SK-MEL-5 (cell line): ENCODE measurements at regions not wholly inside any gene's neighbourhood (a gene's known extent, or its start where the extent isn't known, plus 50 kb on each side); places are given as distances from the start of the nearest gene placed in this dataset.
"Not testable (repeated sequence)": the region's sequence is repeated elsewhere in the genome, so short reads cannot be mapped to it uniquely, and the experiment has no call there.

Experiments
- DNase-seq: peaks from one replicate; pipeline ENCODE4 v3.0.0-alpha.2; 2016; ENCODE audit warnings: low read depth, low spot score
- in situ Hi-C: cut with HindIII; loops from 2 replicates; pipeline ENCODE4 v1.10.0; 2016; ENCODE audit warnings: low sequenced_read_pairs, high pct_unique_total_duplicates, low pct_unique_long_range_greater_than_20kb

DNA sequence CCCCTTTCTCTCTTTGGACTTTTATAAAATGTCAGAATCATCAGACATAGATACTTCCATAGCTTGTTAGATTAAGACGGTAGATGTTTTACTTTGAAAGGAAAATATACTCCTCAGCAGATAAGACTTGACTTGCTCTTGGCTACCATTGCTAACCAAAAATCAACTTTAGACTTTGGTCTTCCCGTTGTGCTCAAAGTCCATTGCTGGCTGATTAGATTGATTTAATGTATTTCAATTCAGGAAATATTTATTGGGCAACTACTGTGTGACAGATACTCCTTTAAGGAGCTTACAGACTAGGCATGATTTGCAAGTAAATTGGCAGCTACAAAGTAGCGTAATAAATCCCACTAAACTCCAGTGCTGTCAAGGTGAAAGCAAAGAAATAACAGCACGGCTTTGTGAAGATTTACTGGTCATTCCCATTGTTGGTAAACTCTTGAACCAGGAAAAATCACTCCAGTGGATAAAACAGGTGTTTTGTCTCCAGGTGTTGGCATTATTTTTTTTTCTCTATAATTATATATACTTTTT, 95.7 kb upstream of the ARMC3 start:
- in situ Hi-C loops: no loop called here
- no peak for DNase-seq

DNA sequence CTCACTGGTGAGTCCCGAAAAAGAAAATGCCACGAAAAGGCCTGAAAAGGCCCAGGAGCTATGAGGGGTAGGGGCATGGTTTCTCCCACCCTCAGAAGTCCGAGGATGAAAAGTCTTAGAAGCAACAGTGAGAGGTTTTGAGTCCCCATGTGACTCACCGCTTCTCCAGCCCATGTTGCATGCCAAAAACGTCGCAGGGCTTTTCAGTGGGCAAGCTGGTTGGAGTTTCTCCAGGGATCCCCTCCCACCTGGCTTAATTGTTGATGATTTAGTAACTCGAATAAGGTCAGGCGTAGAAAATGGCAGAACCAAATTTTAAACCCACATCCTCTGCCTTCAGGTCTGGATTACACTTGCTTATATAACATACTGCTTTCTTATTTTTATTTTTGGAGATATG, 96.3 kb upstream of the ARMC3 start:
- in situ Hi-C loops: no loop called here
- no peak for DNase-seq

DNA sequence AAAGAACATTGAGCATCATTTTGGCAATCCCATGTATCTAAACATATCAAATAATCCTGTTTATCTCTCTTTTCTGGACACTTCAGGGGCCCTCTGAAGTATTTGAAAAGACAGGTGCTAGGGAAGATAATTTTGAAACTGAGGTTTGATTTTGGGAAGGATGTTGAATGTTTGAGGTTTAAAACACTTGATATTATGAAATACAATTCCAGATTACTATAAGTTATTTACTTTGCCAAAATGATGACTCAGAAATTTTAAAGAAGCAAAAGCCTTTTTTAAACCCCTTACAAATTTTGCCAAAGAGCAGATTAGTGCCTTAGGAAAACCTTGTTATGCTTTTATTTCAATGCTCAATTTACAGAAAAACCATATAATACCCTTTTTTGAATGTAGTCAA, 99.1 kb upstream of the ARMC3 start:
- in situ Hi-C loops, DNase-seq: not testable (repeated sequence)

DNA sequence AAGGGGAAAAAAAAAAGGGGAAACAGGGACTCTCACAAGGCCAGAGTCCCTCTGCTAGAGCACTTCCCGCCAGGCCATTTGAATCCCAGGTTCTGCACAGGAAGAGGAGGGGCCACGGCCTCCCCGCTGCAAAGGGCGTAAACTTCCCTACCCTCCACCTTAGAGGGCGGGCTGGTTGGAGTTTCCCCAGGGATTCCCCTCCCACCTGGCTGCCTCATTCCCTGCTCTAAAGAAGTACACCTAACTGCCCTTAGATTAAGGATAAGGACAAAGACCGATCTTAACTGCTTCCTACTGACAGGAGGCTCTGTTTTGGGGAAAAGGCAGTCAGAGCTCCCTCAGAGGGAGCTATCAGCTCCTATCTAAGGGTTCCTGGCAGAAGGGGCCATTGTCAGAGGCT, 102.0 kb upstream of the ARMC3 start:
- in situ Hi-C loops: no loop called here
- DNase-seq: peak; percentile 11

DNA sequence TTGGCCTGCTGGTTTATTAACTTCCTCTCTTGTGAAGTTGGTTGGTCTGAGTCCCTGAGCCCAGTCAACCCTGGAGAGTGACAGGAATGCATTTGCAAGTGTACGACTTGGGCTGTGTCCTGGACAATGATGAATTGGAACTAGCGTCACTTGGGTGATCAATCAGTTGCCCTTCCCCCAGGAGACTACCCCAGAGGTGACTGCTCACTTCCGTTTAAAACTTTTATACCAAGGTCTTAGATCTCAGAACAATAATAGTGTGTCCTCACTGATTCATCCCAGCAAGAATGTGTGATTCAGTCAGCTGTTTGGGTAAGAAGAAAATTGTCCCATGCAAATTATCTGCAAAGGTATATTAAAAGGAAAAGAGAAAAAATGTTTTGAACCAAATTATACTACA, 102.9 kb upstream of the ARMC3 start:
- DNase-seq: no peak
- in situ Hi-C loops: no loop called here

DNA sequence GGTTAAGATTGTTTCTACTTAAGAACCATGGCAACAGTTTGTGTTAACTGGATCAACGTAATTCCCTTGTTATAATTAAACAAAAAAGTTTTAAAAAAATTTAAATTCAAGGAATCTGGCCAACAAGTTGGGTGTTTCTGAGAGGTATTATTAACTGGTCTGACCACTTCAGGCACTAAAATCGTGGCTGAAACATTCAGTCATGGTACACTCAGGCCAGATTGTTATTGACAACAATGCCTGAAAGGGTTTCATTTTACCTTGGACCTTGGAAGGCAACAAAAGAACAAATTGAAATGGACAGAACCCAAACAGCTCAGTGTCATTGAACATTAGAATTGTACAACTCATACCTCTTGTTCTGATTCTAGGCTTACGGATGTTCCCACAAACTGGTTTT, 103.3 kb upstream of the ARMC3 start:
- DNase-seq: no peak
- in situ Hi-C loops: no loop called here

DNA sequence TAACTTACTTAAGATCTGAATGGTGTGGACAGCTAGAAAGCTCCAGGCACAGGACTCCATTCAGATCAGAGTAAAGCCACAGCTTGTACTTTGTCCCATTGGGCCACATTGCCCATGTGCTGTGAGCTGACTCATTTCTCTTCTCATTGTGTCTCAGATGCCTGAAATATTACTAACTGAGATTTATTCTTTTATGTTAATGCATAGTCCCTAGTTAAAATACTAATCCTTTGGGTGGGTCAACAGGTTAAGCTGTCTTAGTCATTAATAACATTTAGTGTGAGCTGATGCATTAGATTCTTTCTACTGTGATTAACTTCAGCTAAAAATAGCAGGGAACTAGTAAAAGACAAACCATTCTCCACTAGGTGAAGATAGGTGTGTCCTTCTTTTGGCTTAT, 104.7 kb upstream of the ARMC3 start:
- in situ Hi-C loops: no loop called here
- no peak for DNase-seq

DNA sequence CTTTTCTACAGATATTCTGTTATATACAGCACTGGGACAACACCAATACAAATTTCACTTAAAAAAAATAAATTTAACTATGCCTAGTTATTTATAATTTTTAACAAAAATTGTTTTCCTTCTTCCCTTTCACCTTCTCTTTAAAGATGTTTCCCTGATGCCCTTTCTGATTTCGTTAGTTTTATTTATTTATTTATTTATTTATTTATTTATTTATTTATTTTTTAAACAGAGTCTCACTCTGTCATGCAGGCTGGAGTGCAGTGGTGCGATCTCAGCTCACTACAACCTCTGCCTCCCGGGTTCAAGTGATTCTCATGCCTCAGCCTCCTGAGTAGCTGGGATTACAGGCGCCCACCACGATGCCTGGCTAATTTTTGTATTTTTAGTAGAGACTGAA, 105.9 kb upstream of the ARMC3 start:
- DNase-seq, in situ Hi-C loops: not testable (repeated sequence)

DNA sequence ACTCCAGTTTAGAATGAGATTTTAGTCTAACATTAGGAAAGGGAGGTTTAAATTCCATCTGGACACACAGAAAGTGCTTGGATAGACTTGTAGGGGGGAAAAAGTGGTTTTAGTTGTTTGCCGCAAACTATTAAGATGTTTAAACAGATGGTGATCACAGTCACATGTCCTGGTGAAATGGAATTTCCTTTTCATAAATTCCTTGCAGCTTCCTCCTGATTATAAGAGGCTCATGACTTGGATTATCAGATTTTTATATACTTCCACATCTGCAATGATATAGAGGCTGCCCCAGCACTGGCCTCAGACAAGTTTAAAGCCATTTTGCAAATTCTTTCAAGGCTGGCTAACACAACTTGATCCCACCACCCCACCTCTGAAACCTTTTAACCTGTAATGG, 106.4 kb upstream of the ARMC3 start:
- DNase-seq: peak; percentile 27
- in situ Hi-C loops: no loop called here

DNA sequence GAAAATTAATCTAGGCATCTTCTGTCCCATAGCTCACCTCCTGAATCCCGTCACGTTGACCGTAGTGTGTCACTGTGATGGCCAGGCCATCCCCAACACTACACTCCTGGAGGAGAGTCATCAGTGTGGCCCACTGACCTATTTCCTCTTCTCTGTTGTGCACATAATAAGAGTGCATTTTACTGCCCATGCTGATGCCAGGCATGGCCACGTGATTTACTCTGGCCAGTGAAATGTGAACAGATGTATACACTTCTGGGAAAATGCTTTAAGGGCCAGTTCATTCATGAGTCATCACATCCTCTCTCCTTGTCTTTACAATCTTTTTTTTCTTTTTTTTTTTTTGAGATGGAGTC, 101.9 kb upstream of the PIP4K2A start:
- in situ Hi-C loops: no loop called here
- peak; percentile 69 for DNase-seq

DNA sequence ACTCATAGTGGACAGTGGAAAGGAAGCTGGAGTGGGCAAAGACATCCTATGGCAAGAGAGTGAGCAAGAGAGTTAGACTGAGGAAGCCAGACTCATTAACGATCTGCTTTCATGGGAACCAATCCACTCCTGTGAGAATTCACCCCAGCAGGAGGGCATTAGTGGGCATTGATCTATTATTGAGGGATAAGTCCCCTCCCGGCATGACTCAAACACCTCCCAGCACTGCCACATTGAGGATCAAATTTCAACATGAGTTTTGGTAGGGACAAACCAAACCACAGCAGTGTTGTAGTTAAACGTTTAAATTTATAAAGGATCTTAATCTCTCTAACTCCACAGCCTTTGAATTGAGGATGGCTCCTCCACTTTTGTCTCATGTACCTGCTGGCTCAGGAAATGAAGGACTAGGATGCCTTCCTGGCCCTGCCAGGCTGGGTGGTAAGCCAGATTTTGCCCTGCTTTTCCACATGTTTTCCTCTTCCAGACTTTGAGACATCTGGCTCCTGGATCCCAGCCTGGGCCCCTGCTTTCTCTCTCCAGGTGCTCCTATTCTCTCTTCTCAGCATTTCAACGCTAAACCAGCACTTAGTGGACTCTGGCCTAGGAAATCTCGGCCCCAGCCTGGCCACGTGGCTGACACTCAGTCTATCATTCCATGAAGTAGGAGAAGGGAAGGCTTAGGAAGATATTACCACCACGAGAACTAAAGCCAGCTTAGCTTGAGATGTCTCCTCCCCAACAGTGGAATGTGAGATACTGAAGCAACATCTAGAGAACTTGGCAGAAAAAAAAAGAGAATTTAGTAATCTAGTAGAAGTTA, 96.5 kb upstream of the PIP4K2A start:
- in situ Hi-C loops: no loop called here
- DNase-seq: no peak

DNA sequence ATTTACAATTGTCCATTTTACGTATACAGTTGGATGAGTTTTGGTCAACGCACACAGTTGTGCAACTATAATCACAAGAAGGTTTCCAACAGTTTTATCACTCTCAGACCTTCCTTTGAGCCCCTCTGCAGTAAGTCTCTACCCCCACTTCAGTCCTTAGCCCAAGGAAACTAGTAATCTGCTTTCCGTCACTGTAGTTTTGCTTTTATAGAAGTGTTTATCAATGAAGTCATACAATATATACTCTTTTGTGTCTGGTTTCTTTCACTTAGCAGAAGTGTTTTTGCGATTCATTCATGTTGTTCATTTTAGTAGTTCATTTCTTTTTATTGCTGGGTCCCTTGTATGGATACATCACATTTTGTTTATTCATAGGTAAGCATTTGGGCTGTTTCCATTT, 92.9 kb upstream of the PIP4K2A start:
- DNase-seq: no peak
- in situ Hi-C loops: no loop called here

DNA sequence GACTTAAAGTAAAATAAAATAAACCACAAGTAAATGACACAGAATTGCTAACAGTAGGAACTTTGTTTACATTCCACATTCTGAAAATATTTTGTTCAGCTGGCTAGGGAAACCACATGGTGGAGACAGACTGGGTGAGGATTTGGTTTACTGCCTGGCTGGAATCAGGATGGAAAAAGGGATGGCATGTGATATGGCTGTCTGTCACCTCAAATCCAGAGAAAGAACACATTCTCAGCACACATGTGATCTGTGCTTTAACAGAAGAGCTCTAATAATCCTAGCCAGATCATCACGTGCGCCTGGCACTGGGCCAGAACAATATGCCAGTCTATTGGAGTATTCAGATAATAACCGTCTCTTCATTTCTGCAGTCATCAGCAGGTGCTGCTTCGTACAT, 90.9 kb upstream of the PIP4K2A start:
- in situ Hi-C loops: no loop called here
- DNase-seq: peak; percentile 87

DNA sequence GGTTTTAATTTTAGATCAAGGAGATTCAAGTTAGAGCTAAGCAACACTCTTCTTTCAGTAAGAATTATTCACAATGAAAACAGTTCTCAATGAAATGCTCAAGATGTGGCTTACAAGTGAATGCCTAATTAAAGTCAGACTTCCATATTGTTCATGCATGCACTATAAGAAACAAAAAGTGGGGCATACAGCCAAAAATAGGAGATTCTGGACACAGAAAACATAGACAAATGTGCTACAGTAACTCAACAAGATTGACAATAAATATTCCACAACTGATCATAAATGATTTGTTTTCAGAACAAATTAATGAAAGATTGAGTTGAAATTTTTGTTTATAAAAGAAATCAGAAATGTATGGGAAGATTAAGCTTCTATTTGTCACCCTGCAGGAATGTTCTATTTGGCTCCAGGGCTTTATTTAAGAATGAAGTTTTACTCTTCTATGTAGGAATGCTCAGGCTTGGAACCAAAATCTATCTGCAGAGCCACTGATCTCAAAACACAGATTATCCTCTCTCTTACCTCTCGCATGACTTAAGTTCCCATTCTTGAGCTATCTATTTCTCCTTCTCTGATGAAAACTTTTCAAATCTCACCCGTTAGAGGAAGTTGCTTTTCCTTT, 89.0 kb upstream of the PIP4K2A start:
- in situ Hi-C loops: no loop called here

DNA sequence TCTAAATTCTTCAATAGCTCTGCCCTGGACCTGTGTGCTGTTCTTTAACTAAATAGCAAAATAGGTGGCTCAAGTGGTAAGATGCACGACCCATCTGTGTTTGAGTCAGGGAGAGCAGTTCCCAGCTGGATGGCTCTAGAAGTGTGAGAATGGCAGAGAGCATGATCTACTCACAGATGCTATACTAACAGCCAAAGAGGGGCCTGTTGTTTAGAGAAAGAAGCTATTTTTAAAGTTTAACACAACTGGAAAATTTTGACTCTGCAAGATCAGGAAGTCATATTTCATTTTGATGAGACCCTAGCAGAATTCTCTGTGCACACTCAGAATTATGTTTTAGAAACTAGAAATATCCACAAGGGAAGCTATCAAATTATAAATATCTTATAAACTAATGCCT, 87.4 kb upstream of the PIP4K2A start:
- DNase-seq: no peak
- in situ Hi-C loops: no loop called here

More for the DNA sequence above, 89.0 kb upstream of the PIP4K2A start:
- DNase-seq: no peak

DNA sequence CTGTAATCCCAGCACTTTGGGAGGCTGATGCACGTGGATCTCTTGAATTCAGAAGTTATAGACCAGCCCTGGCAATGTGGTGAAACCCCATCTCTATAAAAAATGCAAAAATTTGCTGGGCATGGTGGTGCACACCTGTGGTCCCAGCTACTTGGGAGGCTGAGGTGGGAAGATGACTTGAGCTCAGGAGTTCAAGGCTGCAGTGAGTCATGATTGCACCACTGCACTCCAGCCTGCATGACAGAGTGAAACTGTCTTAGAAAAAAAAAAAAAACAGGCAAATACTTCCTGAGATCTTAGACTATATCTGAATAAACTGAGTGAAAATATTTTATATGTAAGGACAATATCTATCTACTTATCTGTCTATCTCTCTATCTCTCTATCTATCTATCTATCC, 83.4 kb upstream of the PIP4K2A start:
- in situ Hi-C loops, DNase-seq: not testable (repeated sequence)

DNA sequence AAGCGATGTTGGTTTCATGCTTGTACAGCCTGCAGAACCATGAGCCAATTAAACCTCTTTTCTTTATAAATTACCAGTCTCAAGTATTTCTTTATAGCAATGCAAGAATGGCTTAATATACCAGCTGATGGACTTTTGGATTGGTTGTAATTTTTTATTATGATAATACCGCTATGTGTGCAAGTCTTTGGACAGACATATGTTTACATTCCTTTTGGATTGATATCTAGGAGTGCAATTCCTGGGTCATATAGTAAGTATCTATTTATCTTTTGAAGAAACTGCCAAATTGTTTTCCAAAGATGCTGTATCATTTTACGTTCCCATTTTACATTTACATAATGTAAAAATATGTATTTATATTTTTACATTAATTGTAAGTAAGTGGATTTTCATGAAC, 81.2 kb upstream of the PIP4K2A start:
- in situ Hi-C loops: no loop called here
- DNase-seq: no peak

DNA sequence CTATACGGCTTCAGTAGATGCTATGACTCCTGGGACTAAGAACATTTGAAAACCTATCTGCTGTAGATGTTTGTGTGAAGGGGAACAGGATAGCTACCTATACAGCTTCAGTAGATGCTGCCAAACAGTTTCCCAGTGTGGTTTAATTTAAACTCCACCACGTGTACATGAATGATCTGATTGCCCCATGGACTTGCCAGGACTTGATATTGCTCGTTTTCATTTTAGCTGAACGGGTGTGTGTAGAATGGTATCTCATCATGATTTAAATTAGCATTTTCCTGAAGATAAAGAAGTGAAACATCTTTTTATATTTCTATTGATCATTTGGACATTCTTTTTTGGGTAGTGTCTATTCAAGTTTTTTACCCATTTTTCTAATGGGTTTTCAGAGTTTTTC, 77.8 kb upstream of the PIP4K2A start:
- no peak for DNase-seq
- in situ Hi-C loops: no loop called here

DNA sequence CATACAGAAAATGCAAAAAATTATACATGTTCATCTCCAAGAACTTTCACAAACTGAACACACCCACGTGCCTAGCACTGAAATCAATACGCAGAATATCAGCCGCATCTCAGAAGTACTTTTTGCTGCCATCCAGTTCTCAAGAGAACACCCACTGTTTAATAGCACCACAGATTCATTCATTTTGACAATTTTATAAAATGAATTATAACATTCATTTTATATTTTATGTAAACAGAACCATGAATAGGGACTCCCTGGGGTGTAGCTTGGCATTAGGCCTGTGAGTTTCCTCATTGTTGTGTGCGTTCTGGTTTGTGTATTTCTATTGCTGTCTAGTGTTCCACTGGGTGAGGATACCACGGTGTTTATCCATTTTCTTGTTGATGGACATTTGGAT, 77.3 kb upstream of the PIP4K2A start:
- in situ Hi-C loops: no loop called here
- no peak for DNase-seq
